ENCODE measurements at regions not wholly inside any gene's neighbourhood (a gene's known extent, or its start where the extent isn't known, plus 50 kb on each side); places are given as distances from the start of the nearest gene placed in this dataset.

DNA sequence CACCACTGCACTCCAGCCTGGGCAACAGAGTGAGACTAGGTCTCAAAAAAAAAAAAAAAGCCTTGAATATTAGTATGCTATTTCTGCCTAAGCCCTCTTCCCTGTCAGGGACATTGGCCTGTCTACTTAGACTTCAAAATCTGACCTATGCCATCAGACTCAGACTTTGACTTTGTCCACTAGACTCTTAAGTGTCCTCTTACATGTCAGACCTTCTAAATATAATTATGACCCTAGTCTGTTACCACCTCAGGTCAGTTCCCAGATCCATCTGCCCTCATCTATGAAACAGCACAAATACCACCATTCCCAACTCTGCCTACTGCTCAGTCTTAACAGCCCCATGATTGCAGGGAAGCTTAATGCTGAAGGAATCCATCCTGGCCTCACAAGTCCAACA, 244.6 kb downstream of the ZEB2 start:
- TF ChIP-seq JUND (IDR thresholded peaks at IDR 0.05; ENCODE audit: low read depth), result no peak
- in situ Hi-C loops (cut with HindIII; ENCODE audit: low pct_unique_long_range_greater_than_20kb, low sequenced_read_pairs), result no loop called here
- DNase-seq (ENCODE audit: low read depth in 1 of 2, low spot score in 1 of 2), result no peak

- in situ Hi-C loops (cut with HindIII; ENCODE audit: low pct_unique_long_range_greater_than_20kb, low sequenced_read_pairs), result no loop called here
- DNase-seq (ENCODE audit: low read depth in 1 of 2, low spot score in 1 of 2), result no peak
- TF ChIP-seq JUND (IDR thresholded peaks at IDR 0.05; ENCODE audit: low read depth), result no peak
These were observed 245.8 kb downstream of the ZEB2 start for GRCh38 chr2:144274131-144274530.

- no peak for TF ChIP-seq JUND (IDR thresholded peaks at IDR 0.05; ENCODE audit: low read depth)
- DNase-seq (ENCODE audit: low read depth in 1 of 2, low spot score in 1 of 2), result no peak
- in situ Hi-C loops (cut with HindIII; ENCODE audit: low pct_unique_long_range_greater_than_20kb, low sequenced_read_pairs), result no loop called here
These were observed 249.0 kb downstream of the ZEB2 start for GRCh38 chr2:144270951-144271350.

GRCh38 chr2:144268036-144268678, 251.8 kb downstream of the ZEB2 start:
- TF ChIP-seq JUND (IDR thresholded peaks at IDR 0.05; ENCODE audit: low read depth), result no peak
- in situ Hi-C loops (cut with HindIII; ENCODE audit: low pct_unique_long_range_greater_than_20kb, low sequenced_read_pairs), result no loop called here
- DNase-seq (ENCODE audit: low read depth in 1 of 2, low spot score in 1 of 2), result no peak

GRCh38 chr2:144267239-144267638, 252.7 kb downstream of the ZEB2 start:
- no peak for TF ChIP-seq JUND (IDR thresholded peaks at IDR 0.05; ENCODE audit: low read depth)
- no peak for DNase-seq (ENCODE audit: low read depth in 1 of 2, low spot score in 1 of 2)
- in situ Hi-C loops (cut with HindIII; ENCODE audit: low pct_unique_long_range_greater_than_20kb, low sequenced_read_pairs), result no loop called here

GRCh38 chr2:144265654-144266053, 254.3 kb downstream of the ZEB2 start:
- in situ Hi-C loops (cut with HindIII; ENCODE audit: low pct_unique_long_range_greater_than_20kb, low sequenced_read_pairs), result no loop called here
- no peak for DNase-seq (ENCODE audit: low read depth in 1 of 2, low spot score in 1 of 2)
- TF ChIP-seq JUND (IDR thresholded peaks at IDR 0.05; ENCODE audit: low read depth), result no peak

- no peak for TF ChIP-seq JUND (IDR thresholded peaks at IDR 0.05; ENCODE audit: low read depth)
- DNase-seq (ENCODE audit: low read depth in 1 of 2, low spot score in 1 of 2), result no peak
- in situ Hi-C loops (cut with HindIII; ENCODE audit: low pct_unique_long_range_greater_than_20kb, low sequenced_read_pairs), result no loop called here
These were observed 258.0 kb downstream of the ZEB2 start for GRCh38 chr2:144261966-144262365.

- no peak for DNase-seq (ENCODE audit: low read depth in 1 of 2, low spot score in 1 of 2)
- TF ChIP-seq JUND (IDR thresholded peaks at IDR 0.05; ENCODE audit: low read depth), result no peak
- in situ Hi-C loops (cut with HindIII; ENCODE audit: low pct_unique_long_range_greater_than_20kb, low sequenced_read_pairs), result no loop called here
These were observed 258.6 kb downstream of the ZEB2 start for GRCh38 chr2:144261336-144261735.

DNA sequence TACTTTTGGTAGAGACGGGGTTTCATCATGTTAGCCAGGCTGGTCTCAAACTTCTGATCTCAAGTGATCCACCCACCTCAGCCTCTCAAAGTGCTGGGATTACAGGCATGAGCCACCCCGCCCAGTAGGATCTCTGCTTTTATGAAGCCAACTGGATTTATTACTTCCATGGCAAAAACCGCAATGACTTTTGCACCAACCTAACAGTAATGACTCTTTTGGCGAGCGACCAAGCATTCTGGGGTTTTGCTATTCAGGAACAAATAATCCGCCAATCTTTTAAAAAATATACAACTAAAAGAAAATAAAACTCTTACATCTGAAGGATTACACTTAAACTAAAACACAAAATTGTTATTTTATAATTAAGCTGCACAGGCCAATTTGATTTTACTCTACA, 260.6 kb downstream of the ZEB2 start:
- no peak for TF ChIP-seq JUND (IDR thresholded peaks at IDR 0.05; ENCODE audit: low read depth)
- no peak for DNase-seq (ENCODE audit: low read depth in 1 of 2, low spot score in 1 of 2)
- in situ Hi-C loops (cut with HindIII; ENCODE audit: low pct_unique_long_range_greater_than_20kb, low sequenced_read_pairs), result no loop called here

GRCh38 chr2:144258154-144258553, 261.8 kb downstream of the ZEB2 start:
- DNase-seq (ENCODE audit: low read depth in 1 of 2, low spot score in 1 of 2), result no peak
- TF ChIP-seq JUND (IDR thresholded peaks at IDR 0.05; ENCODE audit: low read depth), result no peak
- in situ Hi-C loops (cut with HindIII; ENCODE audit: low pct_unique_long_range_greater_than_20kb, low sequenced_read_pairs), result no loop called here

- in situ Hi-C loops (cut with HindIII; ENCODE audit: low pct_unique_long_range_greater_than_20kb, low sequenced_read_pairs), result no loop called here
- DNase-seq (ENCODE audit: low read depth in 1 of 2, low spot score in 1 of 2), result no peak
- no peak for TF ChIP-seq JUND (IDR thresholded peaks at IDR 0.05; ENCODE audit: low read depth)
These were observed 262.8 kb downstream of the ZEB2 start for GRCh38 chr2:144256996-144257707.

- in situ Hi-C loops (cut with HindIII; ENCODE audit: low pct_unique_long_range_greater_than_20kb, low sequenced_read_pairs), result no loop called here
- no peak for TF ChIP-seq JUND (IDR thresholded peaks at IDR 0.05; ENCODE audit: low read depth)
- no peak for DNase-seq (ENCODE audit: low read depth in 1 of 2, low spot score in 1 of 2)
These were observed 265.3 kb downstream of the ZEB2 start for GRCh38 chr2:144254342-144255235.

- no peak for DNase-seq (ENCODE audit: low read depth in 1 of 2, low spot score in 1 of 2)
- TF ChIP-seq JUND (IDR thresholded peaks at IDR 0.05; ENCODE audit: low read depth), result no peak
- in situ Hi-C loops (cut with HindIII; ENCODE audit: low pct_unique_long_range_greater_than_20kb, low sequenced_read_pairs), result no loop called here
These were observed 266.2 kb downstream of the ZEB2 start for GRCh38 chr2:144253743-144254142.
